HG03159 (cell line): ENCODE measurements at regions not wholly inside any gene's neighbourhood (a gene's known extent, or its start where the extent isn't known, plus 50 kb on each side); places are given as distances from the start of the nearest gene placed in this dataset.
"Not testable (repeated sequence)": the region's sequence is repeated elsewhere in the genome, so short reads cannot be mapped to it uniquely, and the experiment has no call there.

Source experiments
- ATAC-seq: cut with Tn5 transposase; IDR thresholded peaks from one replicate; pipeline ENCODE4 v1.9.1; 2021; ENCODE audit warnings: mild to moderate bottlenecking, moderate library complexity; ENCODE audit not compliant: unreplicated experiment

DNA sequence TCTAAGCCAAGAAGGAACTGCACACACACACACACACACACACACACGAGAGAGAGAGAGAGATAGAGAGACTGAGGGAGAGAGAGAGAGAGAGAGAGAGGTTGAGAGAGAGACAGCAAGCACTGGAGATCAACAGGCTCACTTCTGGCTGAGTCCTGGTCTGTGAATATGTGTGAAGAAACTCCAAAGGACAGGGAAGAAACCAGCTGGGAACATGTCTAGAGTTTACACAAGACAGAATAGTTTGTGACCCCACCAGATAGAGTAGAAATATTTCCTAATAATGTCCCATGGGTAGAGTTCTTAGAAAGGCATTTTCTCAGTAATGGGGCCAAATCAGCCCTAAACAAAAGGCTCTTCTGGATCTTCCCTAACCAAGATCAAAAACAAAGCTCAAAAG, 155.5 kb upstream of the IGFBP3 start:
- no peak for ATAC-seq

DNA sequence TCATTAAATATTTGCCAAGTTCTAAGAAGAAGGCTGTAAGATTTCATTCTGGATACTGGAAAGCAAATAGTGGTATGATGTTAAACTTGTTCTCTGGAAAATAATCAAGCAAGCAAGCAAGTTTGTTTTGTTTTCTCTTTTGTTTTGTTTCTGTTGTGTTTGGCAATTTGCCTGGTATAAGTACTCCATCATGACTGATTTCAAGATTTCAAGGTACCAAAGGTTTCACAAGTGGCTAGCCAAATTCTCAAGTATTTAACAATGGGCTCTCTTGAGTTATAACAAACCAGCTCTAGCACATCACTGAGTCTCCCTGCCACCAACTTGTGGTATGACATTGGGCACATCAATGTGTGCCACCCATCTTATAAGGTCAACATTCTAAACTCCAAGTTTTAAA, 151.7 kb upstream of the IGFBP3 start:
- ATAC-seq: no peak

DNA sequence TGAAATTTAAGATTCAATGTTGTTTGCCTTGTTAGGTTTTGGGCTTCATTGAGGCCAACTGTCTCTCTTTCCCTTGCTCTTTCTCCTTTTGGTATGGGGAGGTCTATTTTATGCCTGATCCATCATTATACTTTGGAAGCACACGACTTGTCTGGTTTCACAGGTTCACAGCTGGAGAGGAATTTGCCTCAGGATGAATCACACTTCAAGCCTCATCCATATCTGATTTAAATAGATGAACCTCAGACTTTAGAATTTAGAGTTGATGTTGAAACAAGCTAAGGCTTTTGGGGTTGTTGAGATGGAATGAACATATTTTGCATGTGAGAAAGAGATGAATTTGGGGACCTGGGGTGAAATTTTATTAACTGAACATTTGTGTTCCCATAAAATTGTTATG, 150.5 kb upstream of the IGFBP3 start:
- ATAC-seq: no peak

DNA sequence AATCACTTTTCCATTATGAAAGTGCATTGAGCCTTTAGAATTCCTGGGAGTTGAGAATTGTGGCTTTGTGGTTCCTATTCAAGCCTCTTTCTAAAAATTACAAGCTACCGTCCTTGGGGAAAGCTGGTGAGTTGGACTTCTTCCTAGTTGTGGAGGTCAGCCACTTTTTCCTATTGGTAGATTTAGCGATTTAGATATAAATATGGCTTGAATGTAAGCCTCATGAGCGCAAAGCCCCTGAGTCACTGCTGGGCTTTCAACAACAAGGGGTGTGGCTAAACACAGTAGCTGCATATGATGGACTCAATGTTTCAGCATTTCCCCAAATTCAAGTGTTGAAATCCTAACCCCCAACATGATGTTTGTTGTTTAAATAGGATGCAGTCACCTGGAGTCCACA, 150.0 kb upstream of the IGFBP3 start:
- ATAC-seq: no peak

DNA sequence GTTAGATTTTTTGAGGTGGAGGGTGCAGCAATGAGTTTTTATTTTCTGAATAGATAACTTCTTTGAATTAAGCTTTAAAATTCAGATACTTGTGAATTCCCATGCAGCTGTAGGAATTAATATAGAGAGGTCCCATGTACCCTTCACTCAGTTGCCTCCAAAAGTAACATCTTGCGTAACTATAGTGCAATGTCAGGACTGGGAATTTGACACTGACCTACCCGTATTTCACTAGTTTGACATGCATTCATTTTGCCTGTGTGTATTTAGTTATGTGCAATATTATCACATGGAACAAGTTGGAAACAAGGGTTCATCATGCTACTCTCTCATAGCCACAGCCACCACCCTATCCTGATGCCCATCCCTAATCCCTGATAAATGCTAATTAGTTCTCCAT, 147.1 kb upstream of the IGFBP3 start:
- no peak for ATAC-seq

GRCh38 chr7:46059308-46060020, 138.4 kb upstream of the IGFBP3 start:
- no peak for ATAC-seq

- no peak for ATAC-seq
These were observed 137.2 kb upstream of the IGFBP3 start for GRCh38 chr7:46058086-46058823.

DNA sequence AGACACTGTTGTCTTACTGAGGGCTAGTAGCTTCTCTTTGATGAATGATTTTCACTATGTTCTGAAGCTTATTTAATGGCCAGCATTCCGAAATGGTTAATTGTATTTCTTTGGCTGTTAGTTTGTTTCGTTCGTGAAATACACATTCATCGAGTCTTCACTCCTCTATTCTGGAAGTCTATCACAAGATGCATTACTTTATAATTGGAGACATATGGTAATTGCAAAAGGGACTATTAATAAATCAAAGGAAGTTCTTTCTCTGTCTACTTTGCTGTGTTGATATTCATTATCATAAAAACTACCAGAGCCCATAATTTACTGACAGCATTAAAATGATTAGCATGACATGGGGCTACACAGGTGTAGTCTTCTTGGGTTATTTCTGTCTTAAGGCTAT, 133.8 kb upstream of the IGFBP3 start:
- ATAC-seq: no peak

- ATAC-seq: no peak
These were observed 133.2 kb upstream of the IGFBP3 start for GRCh38 chr7:46054272-46054671.

DNA sequence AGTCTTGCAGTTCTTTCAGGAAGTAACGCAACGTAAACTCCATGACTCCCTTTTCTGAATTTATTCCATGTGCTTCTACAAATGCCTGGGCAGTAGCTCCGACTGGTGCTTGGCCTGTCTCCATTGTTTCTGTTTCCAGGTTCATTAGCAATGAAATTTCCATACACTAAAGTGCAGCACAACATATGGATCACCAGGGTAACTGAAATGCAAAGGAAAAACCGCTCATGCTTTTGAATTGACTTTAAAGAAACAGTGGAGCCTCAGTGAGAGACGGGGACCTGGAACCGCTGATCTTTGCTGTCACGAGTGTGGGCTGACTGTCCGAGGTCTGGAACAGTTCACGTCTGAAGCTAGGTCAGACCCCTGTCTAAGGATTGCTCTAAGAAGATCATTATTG, 126.5 kb upstream of the IGFBP3 start:
- no peak for ATAC-seq

DNA sequence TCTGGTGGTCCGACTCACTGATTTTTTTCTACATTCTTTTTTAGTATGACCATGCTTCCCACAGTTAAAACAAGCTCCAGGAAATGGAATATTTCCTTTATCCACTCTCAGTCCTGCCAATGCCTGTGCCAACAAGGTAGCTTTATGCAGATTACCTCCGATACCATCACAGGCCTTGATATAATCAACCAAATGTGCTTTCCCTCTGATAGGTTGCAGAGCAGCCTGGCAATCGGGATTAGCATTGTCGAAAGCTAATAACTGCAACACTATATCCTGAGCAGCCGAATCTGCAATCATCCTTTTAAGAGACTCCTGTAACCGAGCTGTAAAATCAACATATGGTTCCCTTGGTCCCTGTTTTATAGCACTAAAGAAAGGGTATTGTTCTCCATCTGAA, 122.3 kb upstream of the IGFBP3 start:
- not testable (repeated sequence) for ATAC-seq

- not testable (repeated sequence) for ATAC-seq
These were observed 118.7 kb upstream of the IGFBP3 start for GRCh38 chr7:46039813-46040212.

- no peak for ATAC-seq
These were observed 114.1 kb upstream of the IGFBP3 start for GRCh38 chr7:46035166-46035565.

GRCh38 chr7:46034056-46034768, 113.1 kb upstream of the IGFBP3 start:
- no peak for ATAC-seq

GRCh38 chr7:46033592-46033991, 112.5 kb upstream of the IGFBP3 start:
- ATAC-seq: no peak

DNA sequence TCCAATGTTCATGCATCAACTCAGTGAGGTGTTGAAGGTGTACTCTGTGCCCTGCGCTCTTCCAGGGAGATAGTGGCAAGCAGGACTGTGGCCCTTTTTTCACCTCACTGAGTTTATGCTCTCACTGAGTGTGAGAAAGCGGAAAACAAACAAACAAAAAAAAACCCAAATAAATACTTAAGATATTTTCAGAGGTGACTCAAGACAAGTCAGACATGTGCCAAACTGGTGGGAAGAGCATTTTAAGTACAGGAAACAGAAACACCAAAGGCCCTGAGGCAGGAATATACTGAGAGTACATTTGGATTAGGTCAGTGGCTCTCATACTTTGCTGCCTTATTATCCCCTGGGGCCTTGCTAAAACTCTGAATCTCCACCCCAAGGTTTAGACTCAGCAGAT, 111.9 kb upstream of the IGFBP3 start:
- ATAC-seq: no peak

- no peak for ATAC-seq
These were observed 111.3 kb upstream of the IGFBP3 start for GRCh38 chr7:46032353-46032752.

DNA sequence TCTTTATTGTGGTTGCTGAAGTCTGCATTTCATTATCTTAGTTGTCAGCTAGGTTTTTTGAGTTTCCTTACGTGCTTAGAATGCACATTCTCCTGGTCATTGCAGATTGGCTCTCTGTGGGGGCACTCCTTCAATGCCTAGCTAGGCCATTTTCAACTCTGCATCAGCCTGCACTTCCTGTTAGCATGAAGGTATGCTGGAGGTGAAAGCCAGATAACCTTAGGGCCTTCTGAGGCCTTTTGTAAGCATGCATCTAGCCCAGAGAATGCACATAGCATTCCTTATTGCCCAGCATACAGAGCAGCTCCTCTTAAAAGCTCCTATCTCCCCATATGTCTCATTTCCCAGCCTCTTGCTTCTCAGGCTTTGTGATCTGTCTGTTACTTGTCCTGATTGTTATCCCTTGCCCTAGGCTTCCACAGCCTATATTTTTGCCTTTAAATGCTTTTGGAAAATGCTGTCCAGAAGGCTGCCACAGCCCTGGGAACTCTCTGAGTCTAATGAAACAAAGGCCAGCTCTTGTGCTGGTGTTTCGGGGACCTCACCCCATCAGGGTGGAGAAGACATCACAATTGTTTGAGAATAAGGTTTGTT, 108.1 kb upstream of the IGFBP3 start:
- no peak for ATAC-seq

DNA sequence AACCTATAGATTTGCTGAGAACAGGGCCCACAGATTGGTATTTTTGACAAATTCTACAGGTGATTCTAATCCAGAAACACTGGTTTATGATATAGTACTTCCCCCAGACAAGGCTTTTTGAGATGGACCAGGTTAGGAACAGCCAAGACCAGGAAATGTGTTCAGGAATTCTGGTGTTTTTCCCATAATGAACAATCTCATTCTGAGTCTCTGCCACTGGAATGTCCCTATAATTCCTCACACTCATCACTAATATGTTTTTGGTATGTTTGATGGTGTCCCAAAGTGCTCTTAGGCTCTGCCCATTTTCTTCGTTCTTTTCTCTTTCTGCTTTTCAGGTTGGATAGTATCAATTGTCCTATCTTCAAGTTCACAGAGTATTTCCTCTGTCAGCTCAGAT, 107.2 kb upstream of the IGFBP3 start:
- no peak for ATAC-seq

GRCh38 chr7:46026741-46027140, 105.7 kb upstream of the IGFBP3 start:
- no peak for ATAC-seq

DNA sequence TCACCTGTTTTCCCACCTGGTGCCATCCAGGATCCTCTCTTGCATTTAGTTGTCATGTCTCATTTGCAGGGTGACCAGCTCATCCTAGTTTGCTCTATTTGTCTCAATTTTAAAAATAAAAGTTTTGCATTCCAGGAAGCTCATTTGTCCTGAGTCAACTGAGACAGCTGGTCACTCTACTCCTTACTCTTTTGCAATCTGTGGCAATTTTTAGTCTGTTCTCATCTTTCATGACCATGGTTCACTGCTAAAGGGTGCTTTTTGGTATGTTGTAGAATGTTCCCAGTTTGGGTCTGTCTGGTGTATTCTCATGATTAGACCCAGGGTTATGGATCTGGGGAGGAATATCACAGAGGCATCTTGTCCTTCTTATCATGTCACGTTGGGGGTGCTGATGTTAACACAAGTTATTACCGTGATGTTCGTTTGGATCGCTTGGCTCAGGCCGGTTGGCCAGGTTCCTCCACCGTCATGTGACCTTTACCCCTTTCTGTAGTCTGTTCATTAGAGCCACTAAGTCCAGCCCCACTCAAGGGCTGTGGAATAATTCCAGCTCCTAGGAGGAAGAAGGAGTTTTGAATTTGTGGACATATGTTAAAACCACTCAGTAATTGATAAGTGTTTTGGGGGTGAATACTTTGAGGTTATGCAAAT, 103.3 kb upstream of the IGFBP3 start:
- ATAC-seq: no peak
